ENCODE measurements at regions not wholly inside any gene's neighbourhood (a gene's known extent, or its start where the extent isn't known, plus 50 kb on each side); places are given as distances from the start of the nearest gene placed in this dataset.

DNA sequence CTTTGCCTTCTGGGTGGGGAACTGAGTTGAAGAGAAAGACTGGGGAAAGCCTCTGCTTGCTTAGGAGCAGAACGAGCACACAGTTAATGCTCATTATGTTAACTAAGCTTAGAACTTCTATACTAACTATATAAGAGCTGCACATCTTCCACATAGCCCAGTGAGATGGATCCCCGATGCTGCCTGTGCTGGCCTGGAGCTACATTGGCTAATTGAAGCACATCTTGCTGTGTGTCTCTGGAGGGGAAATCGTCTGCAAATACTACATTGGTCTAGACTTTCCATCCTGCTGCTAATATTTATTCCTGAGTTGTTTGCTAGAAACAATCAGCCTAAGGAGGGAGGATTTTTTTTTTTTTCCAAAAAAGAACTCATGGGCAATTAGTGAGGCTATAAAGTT lies 406.3 kb downstream of the HAPSTR1 start:
- DNase-seq (ENCODE audit: extremely low spot score) = no peak
- Histone ChIP-seq H3K9me3 (peaks cover 0 to 2% (median 0%) of the 10 kb centered on the region in 4 donors), H3K27ac (replicated peaks in 1 of 4) (no peak overlapping the region), H3K4me3 (no peak overlapping the region), H3K27me3 (no peaks in the 10 kb centered on the region), H3K36me3 (no peaks in the 10 kb centered on the region), H3K4me1 (no peaks in the 10 kb centered on the region)
- intact Hi-C loops (cut with DNase I) = no loop called here
- WGBS = 79% methylated on average over 3 of the region's 3 CpGs
- no peak for TF ChIP-seq POLR2A (IDR thresholded peaks at IDR 0.05; ENCODE audit: low read depth)
- TF ChIP-seq, protein P1, sequence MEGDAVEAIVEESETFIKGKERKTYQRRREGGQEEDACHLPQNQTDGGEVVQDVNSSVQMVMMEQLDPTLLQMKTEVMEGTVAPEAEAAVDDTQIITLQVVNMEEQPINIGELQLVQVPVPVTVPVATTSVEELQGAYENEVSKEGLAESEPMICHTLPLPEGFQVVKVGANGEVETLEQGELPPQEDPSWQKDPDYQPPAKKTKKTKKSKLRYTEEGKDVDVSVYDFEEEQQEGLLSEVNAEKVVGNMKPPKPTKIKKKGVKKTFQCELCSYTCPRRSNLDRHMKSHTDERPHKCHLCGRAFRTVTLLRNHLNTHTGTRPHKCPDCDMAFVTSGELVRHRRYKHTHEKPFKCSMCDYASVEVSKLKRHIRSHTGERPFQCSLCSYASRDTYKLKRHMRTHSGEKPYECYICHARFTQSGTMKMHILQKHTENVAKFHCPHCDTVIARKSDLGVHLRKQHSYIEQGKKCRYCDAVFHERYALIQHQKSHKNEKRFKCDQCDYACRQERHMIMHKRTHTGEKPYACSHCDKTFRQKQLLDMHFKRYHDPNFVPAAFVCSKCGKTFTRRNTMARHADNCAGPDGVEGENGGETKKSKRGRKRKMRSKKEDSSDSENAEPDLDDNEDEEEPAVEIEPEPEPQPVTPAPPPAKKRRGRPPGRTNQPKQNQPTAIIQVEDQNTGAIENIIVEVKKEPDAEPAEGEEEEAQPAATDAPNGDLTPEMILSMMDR (IDR thresholded peaks at IDR 0.05) = no peak
- no peak for TF ChIP-seq POLR2AphosphoS5 (IDR thresholded peaks at IDR 0.05)
- no peak for TF ChIP-seq EP300 (IDR thresholded peaks at IDR 0.05)

DNA sequence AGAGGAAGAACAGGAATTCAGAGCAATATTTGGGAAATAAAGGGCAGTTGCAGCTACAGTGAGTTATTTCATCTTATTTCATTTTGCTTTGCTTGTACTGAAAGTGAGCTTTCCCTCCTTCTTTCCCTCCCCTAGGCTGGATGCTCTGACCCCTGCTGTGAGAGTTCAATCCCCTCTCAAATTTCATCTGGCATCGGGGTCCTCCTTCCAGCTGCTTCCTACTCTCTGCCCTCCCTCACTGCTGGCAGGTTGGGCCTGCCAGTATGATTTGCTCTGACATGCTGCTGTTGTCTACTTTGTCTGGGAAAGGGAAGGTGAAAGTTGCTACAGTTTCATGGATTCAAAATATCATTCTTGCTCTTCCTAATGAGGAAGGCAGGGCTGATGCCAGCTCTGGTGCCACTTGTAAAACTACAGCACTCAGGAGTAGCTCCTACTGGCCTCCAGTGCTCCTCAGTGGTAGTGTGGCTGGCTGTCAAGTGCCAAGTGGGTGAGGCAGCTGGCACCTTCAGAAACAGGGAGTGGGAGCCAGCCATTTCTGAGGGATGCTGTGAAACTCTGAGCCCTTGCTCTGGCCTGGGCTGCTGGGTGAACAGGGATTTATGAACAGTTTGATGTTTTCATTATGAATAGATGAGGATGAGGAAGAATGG lies 408.6 kb downstream of the HAPSTR1 start:
- DNase-seq (ENCODE audit: extremely low spot score) = no peak
- WGBS = 17% methylated on average over 1 of the region's 1 CpG

DNA sequence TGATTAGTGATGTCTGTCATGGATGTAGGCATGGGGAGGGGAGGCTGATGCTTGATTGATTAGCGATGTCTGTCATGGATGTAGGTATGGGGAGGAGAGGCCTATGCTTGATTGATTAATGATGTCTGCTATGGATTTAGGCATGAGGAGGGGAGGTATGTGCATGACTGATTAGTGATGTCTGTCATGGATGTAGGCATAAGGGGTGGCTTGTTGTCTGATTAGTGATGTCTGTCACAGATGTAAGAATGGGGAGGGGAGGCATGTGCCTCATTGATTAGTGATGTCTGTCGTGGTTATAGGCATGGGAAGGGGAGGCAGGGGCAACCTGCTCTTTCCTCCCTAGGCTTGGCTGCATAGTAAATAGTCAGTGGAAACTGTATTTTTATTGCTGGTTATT lies 409.4 kb downstream of the HAPSTR1 start:
- DNase-seq (ENCODE audit: extremely low spot score) = no peak
- TF ChIP-seq, protein P1 (IDR thresholded peaks at IDR 0.05) = no peak
- no peak for TF ChIP-seq EP300 (IDR thresholded peaks at IDR 0.05)
- no peak for TF ChIP-seq POLR2A (IDR thresholded peaks at IDR 0.05; ENCODE audit: low read depth)
- no peak overlapping the region for H3K27ac ChIP-seq (replicated peaks in 1 of 4)
- H3K36me3 ChIP-seq = no peaks in the 10 kb centered on the region
- intact Hi-C loops (cut with DNase I) = no loop called here
- no peaks in the 10 kb centered on the region for H3K9me3 ChIP-seq
- H3K4me1 ChIP-seq = no peaks in the 10 kb centered on the region
- 85% methylated on average over 2 of the region's 2 CpGs for WGBS
- no peaks in the 10 kb centered on the region for H3K27me3 ChIP-seq
- no peak overlapping the region for H3K4me3 ChIP-seq

More for the DNA sequence above, 408.6 kb downstream of the HAPSTR1 start:
- TF ChIP-seq POLR2AphosphoS5 (IDR thresholded peaks at IDR 0.05) = no peak
- TF ChIP-seq POLR2A (IDR thresholded peaks at IDR 0.05; ENCODE audit: low read depth) = no peak
- TF ChIP-seq, protein P1 (IDR thresholded peaks at IDR 0.05) = no peak
- no peak for TF ChIP-seq EP300 (IDR thresholded peaks at IDR 0.05)
- Histone ChIP-seq H3K9me3 (no peaks in the 10 kb centered on the region), H3K36me3 (no peaks in the 10 kb centered on the region), H3K27ac (replicated peaks in 1 of 4) (no peak overlapping the region), H3K4me1 (no peaks in the 10 kb centered on the region), H3K27me3 (no peaks in the 10 kb centered on the region), H3K4me3 (no peak overlapping the region)
- intact Hi-C loops (cut with DNase I) = no loop called here

DNA sequence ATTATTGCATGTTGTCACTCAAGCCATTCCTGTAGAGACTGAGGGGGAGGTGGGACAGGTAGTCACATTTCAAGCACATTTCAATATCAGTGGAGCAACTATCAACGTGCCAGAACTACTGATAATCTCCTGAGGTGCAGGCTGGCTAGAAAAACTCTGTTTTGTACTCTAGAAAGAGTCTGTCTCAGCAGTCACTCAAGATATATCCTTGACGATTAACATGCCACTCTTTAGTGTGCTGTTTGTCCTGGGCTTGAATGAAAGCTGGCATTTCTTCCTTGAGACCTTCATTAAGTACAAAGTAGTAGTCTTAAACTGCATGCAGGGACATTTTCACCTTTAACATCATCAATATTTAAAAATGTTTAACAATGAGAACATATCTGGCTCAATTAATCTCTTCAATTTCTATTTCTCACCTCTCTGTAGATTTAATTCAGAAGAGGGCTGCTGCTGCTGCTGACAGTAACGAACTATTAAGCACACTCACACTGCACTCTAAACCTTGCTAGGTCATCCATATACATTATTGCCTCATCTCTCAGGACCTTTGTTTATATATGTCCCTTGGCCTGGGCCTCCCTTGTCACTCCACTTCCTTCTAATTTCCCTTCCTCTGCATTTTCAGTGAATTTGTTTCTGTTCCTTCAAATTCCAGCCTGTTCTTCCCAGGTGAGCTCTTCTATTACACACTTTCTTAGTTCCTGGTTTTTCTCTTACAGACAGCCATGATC lies 412.0 kb downstream of the HAPSTR1 start:
- no peaks in the 10 kb centered on the region for H3K4me1 ChIP-seq
- no peak for DNase-seq (ENCODE audit: extremely low spot score)
- no peak for TF ChIP-seq POLR2AphosphoS5 (IDR thresholded peaks at IDR 0.05)
- TF ChIP-seq POLR2A (IDR thresholded peaks at IDR 0.05; ENCODE audit: low read depth) = no peak
- TF ChIP-seq EP300 (IDR thresholded peaks at IDR 0.05) = no peak
- TF ChIP-seq, protein P1 (IDR thresholded peaks at IDR 0.05) = no peak
- H3K9me3 ChIP-seq = no peaks in the 10 kb centered on the region
- H3K27me3 ChIP-seq = no peaks in the 10 kb centered on the region
- no peak overlapping the region for H3K27ac ChIP-seq (replicated peaks in 1 of 4)
- intact Hi-C loops (cut with DNase I) = no loop called here
- H3K4me3 ChIP-seq = no peak overlapping the region
- no peaks in the 10 kb centered on the region for H3K36me3 ChIP-seq
- WGBS = 44% methylated on average over 3 of the region's 3 CpGs
